IPS-18c (cell line): ENCODE measurements at regions not wholly inside any gene's neighbourhood (a gene's known extent, or its start where the extent isn't known, plus 50 kb on each side); places are given as distances from the start of the nearest gene placed in this dataset.

Experiments used
- H3K4me3 ChIP-seq: 2 replicates; pipeline ENCODE4 v1.7.0; 2013; ENCODE audit warnings: low read depth, mild to moderate bottlenecking, low read length, moderate library complexity; ENCODE audit not compliant: insufficient read depth
- H3K9me3 ChIP-seq: one replicate; pipeline ENCODE4 v1.6.1; 2013; ENCODE audit warnings: mild to moderate bottlenecking, low read length, moderate library complexity; ENCODE audit not compliant: control insufficient read depth, insufficient read depth

DNA sequence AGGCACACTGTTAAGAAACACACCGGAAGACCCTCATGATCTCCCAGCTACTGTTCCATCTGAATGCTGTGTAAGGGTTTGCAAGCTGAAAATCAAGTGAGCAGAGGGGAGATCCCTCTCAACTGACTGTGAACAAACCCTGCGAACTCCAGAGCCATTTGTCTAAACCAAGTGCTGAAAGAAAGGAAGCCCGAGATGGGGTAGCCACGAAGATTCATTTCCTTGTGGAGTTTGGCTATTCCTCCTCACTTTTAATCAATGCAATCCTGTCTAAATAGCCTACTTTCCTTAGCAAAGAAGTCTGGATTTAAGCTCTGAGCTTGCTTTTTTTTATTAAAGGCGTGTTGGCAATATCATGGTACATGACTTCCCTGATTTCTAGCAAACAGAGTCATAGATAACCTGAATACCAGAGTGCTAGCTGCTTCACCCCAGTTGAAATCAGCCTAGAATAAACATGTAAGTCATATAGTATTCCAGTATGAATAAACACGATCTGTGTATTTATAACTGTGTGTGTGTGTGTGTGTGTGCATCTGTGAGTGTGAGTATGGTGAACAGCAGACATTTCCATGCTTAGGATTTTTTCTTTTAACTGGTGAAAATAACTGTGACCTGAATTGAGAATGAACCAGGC, 365.2 kb downstream of the ZNF521 start:
- H3K9me3 ChIP-seq, result no peaks in the 10 kb centered on the region
- no peak overlapping the region for H3K4me3 ChIP-seq

GRCh38 chr18:24987303-24988252, 364.4 kb downstream of the ZNF521 start:
- Histone ChIP-seq H3K9me3 (no peaks in the 10 kb centered on the region), H3K4me3 (no peak overlapping the region)

DNA sequence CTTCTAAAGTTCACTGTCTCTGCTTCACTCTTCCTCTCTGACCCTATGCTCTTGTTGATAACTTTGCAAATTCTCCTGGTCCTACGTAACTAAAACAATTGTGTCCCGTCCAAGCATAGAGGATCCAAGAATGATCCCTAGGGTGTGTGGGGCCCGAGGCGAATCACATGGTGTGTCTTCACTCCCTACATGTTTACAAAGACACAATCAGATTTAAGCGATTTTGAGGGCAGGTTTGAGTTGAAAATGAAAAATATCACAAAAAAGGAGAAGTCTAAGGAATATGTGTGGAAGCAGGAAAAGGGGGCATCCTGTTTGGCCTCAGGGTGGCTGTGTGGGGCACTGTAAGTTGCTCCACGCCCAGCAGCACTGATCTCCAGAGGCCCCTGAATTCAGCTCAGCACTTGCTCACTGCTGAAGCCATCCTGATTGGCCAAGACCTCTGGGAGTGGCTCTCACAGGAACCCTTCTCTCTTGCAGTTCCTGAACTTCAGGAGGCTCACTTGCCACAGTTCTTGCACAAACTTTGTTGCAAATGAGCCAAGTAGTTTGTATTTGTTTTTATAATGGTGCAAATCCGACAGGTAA, 363.6 kb downstream of the ZNF521 start:
- H3K9me3 ChIP-seq, result no peaks in the 10 kb centered on the region

GRCh38 chr18:24989760-24990593, 362.0 kb downstream of the ZNF521 start:
- no peak overlapping the region for H3K4me3 ChIP-seq
- H3K9me3 ChIP-seq, result no peaks in the 10 kb centered on the region

More for the DNA sequence above, 363.6 kb downstream of the ZNF521 start:
- H3K4me3 ChIP-seq, result no peak overlapping the region

DNA sequence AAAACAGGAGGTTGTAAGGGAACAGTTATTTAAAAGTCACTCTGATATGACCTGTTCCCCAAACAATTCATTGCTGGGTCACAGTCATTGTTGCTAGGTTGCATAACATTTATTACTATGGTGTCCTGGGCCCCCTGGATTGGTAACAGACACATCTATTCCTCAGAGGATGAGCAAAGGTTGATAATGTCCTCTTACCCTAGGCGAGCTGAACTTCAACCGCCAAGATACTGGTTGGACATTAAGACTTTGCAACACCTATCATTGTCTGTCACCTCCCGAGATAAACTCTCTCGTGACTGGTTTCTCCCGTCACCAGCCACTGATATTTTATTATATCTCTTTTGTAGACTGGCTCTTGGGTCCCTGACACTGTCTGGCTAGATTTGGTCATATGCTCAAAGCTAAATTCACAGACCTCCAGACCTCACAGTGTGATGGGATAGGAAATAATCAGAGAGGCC, 361.3 kb downstream of the ZNF521 start:
- Histone ChIP-seq H3K9me3 (no peaks in the 10 kb centered on the region), H3K4me3 (no peak overlapping the region)

DNA sequence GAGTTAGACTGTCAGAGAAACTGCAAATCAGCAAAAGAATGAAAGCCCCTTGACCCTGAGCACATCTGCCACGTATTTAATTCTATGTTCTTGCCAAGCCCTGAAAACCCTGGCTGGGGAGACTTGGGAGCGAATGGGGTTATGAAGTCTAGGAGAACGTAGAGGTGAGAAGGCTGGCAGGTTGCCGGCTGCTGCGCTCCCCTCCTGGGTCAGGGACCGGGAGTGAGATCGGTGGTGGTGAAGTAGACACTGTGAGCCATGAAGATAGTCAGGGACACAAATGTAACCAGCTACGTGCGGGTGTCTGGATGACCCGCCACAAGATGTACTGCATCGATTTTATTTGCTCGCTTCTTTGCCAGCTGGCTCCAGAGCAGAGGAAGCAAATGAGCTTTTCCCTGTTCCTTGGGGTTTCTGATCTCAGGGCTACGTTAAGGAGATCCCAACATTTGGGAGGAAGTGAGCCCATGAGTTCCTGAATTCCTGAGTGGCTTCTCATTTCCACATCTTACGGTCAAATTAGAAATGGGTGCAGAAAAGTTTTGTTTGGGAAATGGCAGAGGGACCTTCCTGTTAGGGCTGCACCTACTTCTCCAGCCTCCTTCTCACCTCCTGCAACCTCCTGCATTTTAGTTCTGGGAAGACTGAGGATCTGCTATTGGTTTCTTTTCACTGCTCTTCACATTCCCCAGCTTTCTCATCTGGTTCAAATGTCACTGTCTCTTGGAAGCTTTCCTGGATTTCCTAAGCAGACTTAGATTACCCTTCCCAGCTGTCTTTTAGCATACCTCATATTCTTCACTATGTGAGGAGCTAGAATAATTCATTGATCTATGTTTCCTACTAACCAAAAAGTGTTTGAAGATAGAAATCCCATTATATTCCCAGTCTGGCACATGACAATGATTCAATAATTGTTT, 360.6 kb downstream of the ZNF521 start:
- Histone ChIP-seq H3K4me3 (no peak overlapping the region), H3K9me3 (no peaks in the 10 kb centered on the region)

DNA sequence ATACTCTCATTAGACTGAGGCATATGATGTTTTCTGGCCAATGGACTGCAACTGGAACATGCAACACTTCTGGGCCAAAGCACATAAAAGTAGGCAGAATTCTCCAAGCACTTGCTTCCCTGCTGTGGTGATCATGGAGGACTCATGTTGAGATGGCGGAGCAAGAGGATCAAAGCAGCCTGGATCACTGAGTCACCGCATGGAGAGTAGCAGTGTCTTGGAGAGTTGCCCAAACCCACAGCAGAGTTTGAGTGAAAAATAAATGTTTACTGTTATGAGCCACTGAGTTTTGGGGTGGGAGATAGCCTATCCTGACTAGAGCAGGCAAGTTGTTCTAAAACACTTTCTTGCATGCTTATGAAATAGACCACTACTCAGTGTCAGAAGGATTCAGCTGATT, 359.5 kb downstream of the ZNF521 start:
- Histone ChIP-seq H3K4me3 (no peak overlapping the region), H3K9me3 (no peaks in the 10 kb centered on the region)

- H3K4me3 ChIP-seq, result no peak overlapping the region
- H3K9me3 ChIP-seq, result no peaks in the 10 kb centered on the region
These were observed 358.3 kb downstream of the ZNF521 start for GRCh38 chr18:24993628-24994027.

DNA sequence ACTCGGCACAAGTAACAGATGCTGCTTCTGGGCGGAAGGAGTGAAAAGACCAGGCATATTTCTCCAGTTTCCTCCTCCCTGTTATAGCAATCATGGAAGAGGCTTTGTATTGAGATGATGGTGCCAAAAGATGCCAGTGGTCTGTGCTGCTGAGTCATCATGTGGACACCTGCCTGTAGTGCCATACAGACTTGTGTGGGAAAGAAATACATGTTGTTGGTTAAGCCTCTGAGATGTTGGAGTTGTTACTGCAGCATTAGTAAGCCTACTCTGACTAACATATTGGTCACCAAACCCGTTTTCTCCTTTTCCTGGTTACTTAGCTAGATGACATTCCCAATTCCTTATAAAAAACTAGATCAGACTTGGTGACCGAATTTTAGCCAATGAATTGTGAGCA, 356.9 kb downstream of the ZNF521 start:
- no peaks in the 10 kb centered on the region for H3K9me3 ChIP-seq
- no peak overlapping the region for H3K4me3 ChIP-seq

DNA sequence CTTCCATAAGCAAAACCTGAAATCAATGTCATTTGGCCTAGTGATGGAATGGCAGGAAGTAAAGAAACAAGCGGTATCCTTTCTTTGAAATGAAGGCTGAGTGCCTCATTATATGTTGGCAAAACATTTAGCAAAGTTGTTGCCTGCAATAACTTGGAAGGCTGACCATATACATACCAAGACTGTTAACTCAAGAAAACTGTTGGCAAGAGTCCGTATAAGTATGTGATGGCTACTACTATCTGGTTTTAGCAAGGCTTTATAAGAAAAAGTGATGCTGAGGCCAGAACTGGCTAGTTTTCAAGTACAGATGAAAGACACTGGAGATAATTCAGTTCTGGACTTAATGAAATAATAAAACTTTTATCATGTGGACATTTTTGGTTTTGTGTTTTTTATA, 356.2 kb downstream of the ZNF521 start:
- Histone ChIP-seq H3K9me3 (no peaks in the 10 kb centered on the region), H3K4me3 (no peak overlapping the region)

GRCh38 chr18:24999650-25000267, 352.2 kb downstream of the ZNF521 start:
- Histone ChIP-seq H3K9me3 (no peaks in the 10 kb centered on the region), H3K4me3 (no peak overlapping the region)

DNA sequence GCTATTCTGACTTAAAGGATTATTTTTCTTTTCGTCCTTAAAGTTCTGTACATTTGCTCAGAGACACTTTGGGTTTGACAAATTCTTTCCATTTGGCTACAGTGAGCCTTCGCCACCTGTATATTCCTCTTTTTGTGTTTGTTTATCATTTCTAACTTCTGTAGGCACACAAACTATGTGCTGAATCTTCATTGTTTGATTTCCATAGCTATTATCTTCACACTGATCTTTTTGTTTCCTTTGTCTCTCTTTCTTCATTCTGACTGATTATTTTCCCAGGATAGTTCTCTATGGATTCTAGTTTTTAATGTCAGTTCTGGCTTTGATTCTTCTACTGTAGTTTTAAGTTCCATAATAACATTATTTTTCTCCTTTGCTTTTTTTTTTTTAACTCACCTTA, 350.2 kb downstream of the ZNF521 start:
- H3K9me3 ChIP-seq, result no peaks in the 10 kb centered on the region
- no peak overlapping the region for H3K4me3 ChIP-seq

- no peak overlapping the region for H3K4me3 ChIP-seq
These were observed 346.2 kb downstream of the ZNF521 start for GRCh38 chr18:25005541-25006403.

DNA sequence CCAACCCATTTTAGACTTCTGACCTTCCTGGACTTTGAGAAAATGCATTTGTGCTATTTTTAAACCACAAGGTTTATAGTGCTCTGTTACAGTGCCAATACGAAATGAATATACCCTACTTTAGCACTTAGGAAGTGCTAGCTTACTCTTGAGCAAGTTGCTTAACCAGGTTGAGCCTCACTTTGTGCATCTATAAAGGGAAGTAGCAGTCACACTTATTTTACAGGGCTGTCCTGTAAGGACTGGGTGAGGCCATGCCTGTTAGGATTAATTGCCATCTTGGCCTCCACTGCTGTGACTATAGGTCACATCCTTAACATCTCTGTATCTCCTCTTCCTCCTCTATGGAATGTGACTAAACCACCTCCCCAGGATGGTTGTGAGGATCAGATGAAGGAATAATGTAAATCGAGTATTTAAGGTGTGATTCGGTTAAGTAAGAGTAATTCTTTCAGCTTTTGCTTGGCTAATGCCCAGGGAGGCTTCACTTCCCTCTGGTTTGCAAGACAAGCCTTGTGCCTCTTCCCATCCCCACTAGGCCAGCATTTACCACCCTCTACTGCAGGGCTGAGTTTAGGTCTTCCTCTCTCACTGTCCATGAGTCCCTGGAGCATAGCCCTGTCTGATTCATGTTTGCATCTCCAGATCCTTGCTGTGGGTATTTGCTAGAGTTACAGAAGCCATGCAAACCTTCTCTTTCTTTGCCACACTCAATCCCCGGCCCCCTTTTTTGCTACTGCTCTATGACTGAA, 341.2 kb downstream of the ZNF521 start:
- Histone ChIP-seq H3K4me3 (no peak overlapping the region), H3K9me3 (peaks cover 2% of the 10 kb centered on the region)

More at GRCh38 chr18:25005541-25006403, 346.2 kb downstream of the ZNF521 start:
- H3K9me3 ChIP-seq, result no peaks in the 10 kb centered on the region
